HG02981 (cell line): ENCODE measurements at regions not wholly inside any gene's neighbourhood (a gene's known extent, or its start where the extent isn't known, plus 50 kb on each side); places are given as distances from the start of the nearest gene placed in this dataset.

ENCODE experiments used
- ATAC-seq: cut with Tn5 transposase; IDR thresholded peaks from one replicate; pipeline ENCODE4 v1.9.1; 2021; ENCODE audit warnings: mild to moderate bottlenecking, moderate library complexity; ENCODE audit not compliant: unreplicated experiment

- ATAC-seq = no peak
Measured at GRCh38 chr9:81741103-81741502, 51.8 kb upstream of the TLE1 start.

DNA sequence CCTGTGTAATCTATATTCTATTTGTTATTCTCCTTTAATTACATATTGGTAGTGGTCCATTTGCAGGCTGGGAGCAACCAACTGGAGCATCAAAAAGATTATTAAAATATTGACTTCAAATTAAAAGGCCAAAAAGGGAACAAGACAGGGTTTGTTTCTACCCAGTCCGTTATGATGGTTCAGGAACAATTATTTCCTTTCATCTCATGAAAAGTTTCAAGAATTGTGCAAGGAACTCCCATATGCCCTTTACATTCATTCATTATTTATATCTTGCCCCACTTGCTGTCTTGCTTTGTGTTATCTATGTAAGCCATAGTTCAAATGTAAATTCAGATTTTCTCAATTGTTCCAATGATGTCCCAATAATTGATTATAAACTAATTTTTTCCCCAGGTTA, 58.7 kb upstream of the TLE1 start:
- no peak for ATAC-seq

DNA sequence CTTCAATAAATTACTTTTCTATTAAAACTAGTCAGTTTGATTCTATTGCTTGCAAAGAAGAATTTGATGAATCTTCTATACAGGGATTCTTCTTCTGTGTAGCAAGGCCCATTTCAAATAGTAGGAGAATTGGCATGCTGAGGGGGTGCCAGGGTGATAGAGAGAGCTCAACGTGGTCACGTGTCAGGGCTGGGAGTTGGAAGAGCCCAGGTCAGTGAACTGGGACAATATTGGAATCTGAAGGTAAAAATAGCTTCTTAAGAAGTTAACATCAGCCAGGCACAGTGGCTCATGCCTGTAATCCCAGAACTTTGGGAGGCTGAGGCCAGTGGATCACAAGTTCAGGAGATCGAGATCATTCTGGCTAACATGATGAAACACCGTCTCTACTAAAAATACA, 64.1 kb upstream of the TLE1 start:
- ATAC-seq = no peak

DNA sequence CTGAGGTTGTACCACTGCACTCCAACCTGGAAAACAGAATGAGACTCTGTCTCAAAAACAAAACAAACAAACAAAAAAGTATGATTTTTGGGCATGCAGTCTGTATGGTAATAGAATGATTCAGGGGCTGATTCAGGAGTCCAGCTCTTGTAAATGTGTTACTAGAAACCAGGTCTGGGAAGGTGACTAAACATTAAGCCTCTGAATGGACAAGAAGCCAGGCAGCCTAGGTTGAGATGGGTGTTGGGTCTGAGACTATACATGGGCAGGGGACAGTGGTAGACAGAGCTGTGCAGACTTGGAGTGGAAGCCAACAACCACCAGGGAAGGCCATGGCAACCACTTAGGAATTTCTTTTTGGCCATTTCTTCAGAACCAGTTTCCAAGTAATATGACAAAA, 64.9 kb upstream of the TLE1 start:
- ATAC-seq = no peak

DNA sequence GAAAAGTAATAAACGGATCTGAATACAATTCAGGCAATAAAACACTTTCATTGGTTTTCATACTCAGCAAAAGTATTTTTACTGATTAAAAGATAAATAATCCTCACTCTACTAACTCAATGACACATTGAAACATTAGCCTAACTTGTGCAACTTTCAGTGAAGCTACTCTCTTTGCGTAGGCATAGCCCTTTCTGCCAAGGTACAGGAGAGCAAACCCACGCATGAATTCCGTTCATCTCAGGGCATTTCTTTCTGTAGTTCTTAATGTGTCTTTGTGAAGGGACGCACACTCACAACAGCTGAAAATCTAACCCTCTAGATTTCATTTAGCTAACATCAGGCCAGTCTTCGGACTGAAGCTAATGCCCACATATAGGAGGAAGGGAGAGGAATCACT, 66.4 kb upstream of the TLE1 start:
- no peak for ATAC-seq

- ATAC-seq = no peak
Measured at GRCh38 chr9:81756561-81756960, 67.2 kb upstream of the TLE1 start.

- ATAC-seq = no peak
Measured at GRCh38 chr9:81758123-81758797, 68.9 kb upstream of the TLE1 start.

DNA sequence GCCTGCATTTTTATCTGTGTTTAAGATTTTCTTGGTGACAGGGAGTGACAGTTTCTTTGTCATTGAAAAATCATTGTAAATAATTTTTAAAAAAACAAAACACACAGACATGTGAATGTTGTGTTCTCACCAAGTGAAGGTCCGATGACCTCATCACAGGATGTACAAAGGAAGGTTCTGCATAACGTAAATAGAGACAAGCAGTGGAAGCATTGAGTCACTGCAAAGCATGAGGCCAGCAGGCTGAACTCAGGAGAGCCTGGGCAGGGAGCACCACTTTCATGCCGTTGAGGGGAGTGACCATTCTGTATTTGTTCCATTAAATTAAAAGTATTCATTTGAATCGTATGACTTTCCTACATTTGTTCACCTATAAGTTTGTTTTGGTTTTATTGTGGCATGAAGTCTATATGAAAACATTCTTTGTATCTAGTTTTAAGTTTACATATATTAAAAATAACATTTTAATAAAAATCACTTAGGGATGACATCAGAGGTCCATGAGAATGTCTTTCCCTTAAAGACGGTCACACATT, 70.4 kb upstream of the TLE1 start:
- ATAC-seq = no peak

DNA sequence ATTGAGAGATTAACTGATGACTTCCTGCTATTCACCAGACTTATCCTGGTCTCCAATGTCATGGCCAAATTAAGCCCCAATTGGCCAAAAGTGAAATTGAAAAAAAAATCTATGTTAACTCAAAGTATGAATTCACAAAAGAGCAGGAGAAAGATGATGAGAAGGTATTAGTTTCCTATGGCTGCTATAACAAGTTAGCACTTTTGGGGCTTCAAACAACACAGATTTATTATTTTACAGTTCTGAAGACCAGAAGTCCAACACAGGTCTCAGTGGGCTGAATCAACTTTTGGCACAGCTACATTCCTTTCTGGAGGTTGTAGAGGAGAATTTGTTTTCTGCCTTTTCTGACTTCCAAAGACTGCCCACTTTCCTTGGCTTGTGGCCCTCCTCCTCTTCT, 78.6 kb upstream of the TLE1 start:
- no peak for ATAC-seq

DNA sequence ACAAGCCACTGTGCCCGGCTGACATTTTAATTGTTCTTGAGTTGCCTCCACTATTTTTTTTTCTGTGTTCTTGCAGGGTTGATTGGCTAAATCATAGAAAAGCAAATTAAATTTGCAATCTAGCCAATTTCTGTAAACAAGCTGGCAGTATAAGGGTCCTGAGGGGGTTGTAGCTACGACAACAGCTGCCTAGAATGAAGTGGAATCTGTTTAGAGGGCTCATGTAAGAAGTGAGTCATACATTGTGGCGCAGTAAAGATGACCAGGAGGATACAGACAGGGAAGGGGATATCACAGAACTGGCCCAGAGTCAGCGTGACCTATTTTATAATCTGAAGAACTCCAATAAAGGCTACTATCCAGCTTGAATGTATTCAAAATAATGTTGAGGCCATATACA, 82.2 kb upstream of the TLE1 start:
- ATAC-seq = no peak

- ATAC-seq = no peak
Measured at GRCh38 chr9:81772144-81772543, 82.8 kb upstream of the TLE1 start.

- ATAC-seq = no peak
Measured at GRCh38 chr9:81776390-81776789, 87.0 kb upstream of the TLE1 start.

- ATAC-seq = no peak
Measured at GRCh38 chr9:81776834-81777233, 87.5 kb upstream of the TLE1 start.

- no peak for ATAC-seq
Measured at GRCh38 chr9:81777482-81777881, 88.1 kb upstream of the TLE1 start.

- no peak for ATAC-seq
Measured at GRCh38 chr9:81782313-81782995, 93.1 kb upstream of the TLE1 start.

DNA sequence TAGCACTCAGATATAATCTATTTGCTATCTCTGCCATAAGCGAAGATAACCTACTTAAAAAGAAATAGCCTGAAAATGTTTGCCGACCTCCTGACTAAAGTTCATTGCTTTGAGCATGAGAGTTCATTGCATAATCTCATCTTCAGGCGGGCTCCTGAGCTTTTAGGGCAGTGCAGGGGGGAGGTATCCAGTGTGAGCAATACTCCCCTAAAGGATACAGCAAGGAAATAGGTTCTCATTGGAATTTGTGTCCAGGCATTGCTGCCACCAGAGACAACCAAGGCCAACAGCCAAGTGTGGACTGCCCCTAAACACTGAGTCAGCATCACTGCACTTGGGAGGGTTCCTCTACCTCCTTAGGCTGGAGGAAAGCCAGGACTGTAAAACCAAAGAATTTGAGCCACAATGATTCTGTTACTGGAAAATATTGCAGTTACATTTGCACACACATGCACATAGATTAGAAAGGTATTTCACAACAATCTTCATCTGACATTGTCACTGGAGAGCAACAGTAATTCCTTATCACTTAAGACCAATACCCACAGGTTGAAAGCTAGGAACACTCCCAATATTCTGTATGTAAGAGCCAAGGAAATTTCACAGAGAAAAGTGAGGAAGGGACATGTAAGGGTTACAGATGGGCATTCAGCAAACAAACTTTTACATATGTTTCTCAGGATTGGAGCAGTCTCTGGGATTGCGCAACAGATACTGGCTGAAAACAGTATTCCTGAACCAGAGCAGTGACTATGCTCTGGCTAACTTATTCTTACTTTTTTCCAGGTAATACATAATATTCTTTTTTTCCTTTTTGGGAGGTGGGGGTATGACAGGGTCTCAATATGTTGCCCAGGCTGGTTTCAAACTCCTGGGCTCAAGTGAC, 98.6 kb upstream of the TLE1 start:
- ATAC-seq = no peak

- ATAC-seq = no peak
Measured at GRCh38 chr9:81789721-81790120, 100.4 kb upstream of the TLE1 start.

- no peak for ATAC-seq
Measured at GRCh38 chr9:81790166-81790565, 100.8 kb upstream of the TLE1 start.

- ATAC-seq = no peak
Measured at GRCh38 chr9:81791076-81791475, 101.7 kb upstream of the TLE1 start.

DNA sequence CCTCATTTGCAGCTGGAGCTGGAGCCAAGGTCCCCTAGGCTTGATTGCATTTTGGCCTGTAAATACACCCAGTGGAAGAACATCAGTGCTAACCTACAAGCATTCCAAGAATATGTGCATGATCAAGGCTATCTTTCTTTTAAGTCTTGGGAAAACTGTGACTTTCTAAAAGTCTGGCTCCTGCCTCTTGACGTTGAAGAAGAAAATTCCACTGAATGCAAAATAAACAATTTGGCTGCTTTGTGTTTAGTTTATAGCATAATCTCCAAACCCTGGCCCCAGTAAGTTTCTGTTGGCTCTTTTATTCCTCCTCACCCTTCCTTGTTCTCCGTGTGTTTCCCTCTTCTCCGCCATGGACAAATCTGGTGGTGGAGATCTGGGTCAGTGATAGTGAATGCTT, 109.3 kb upstream of the TLE1 start:
- no peak for ATAC-seq

DNA sequence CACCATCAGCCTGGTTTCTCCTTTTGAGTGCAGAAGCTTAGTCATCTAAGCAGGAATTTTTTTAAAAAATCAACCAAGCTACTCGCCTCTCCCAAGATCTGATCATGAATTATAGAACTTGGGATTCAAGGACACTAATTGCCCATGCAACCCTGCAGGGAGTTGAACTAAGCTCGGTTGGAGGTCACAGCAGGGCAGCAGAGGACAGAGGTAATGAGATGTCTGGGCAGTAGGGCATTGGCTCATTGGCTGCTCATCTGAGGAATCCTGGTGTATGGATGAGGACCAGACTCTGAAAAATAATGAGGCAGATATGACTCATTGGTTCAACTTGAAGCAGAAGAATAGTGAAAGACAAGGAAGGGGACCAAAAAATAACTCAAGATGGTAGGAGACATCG, 111.8 kb upstream of the TLE1 start:
- no peak for ATAC-seq

GRCh38 chr9:81804306-81804705, 115.0 kb upstream of the TLE1 start:
- no peak for ATAC-seq
